ENCODE measurements at regions not wholly inside any gene's neighbourhood (a gene's known extent, or its start where the extent isn't known, plus 50 kb on each side); places are given as distances from the start of the nearest gene placed in this dataset.

GRCh38 chr2:120842456-120843439 is 107.1 kb downstream of the GLI2 start:
- no peaks in the 10 kb centered on the region for H3K36me3 ChIP-seq (ENCODE audit: insufficient read depth, low read length)
- H2AFZ ChIP-seq (ENCODE audit: low read depth, low read length) = no peak overlapping the region
- peaks cover 7% of the 10 kb centered on the region for H3K4me1 ChIP-seq (ENCODE audit: insufficient read depth, low read length)
- H3K27me3 Mint-ChIP-seq (ENCODE audit: low read depth, unreplicated experiment) = no peaks in the 10 kb centered on the region
- H3K79me2 ChIP-seq (ENCODE audit: insufficient read depth, low read length) = peaks cover 74% of the 10 kb centered on the region
- H3K4me1 Mint-ChIP-seq (ENCODE audit: low read depth, unreplicated experiment) = peaks cover 14% of the 10 kb centered on the region
- H3K36me3 Mint-ChIP-seq (ENCODE audit: low read depth, unreplicated experiment) = peaks cover 22% of the 10 kb centered on the region
- H3K4me3 Mint-ChIP-seq (ENCODE audit: unreplicated experiment) = no peak overlapping the region
- no peak overlapping the region for H3K9ac ChIP-seq (ENCODE audit: low read length)
- DNase-seq (ENCODE audit: low read depth) (peak; percentile 36), FAIRE-seq (peak; percentile 32)
- no peaks in the 10 kb centered on the region for H3K27me3 ChIP-seq (ENCODE audit: insufficient read depth, low read length)
- peak overlapping the region; percentile 42 for H3K27ac ChIP-seq (ENCODE audit: low read depth, low read length)
- H4K20me1 ChIP-seq (ENCODE audit: insufficient read depth, low read length) = peaks cover 81% of the 10 kb centered on the region
- H3K9me3 Mint-ChIP-seq (ENCODE audit: unreplicated experiment) = no peaks in the 10 kb centered on the region
- no peaks in the 10 kb centered on the region for H3K9me3 ChIP-seq (ENCODE audit: insufficient read depth, low read depth, low read length)
- H3K4me2 ChIP-seq (ENCODE audit: low read length) = peak overlapping the region; percentile 28
- peak overlapping the region; percentile 11 for H3K27ac Mint-ChIP-seq (ENCODE audit: unreplicated experiment)
- TF ChIP-seq EZH2 (IDR thresholded peaks at IDR 0.05; ENCODE audit: insufficient read depth, low read length) = no peak
- TF ChIP-seq, protein P1, sequence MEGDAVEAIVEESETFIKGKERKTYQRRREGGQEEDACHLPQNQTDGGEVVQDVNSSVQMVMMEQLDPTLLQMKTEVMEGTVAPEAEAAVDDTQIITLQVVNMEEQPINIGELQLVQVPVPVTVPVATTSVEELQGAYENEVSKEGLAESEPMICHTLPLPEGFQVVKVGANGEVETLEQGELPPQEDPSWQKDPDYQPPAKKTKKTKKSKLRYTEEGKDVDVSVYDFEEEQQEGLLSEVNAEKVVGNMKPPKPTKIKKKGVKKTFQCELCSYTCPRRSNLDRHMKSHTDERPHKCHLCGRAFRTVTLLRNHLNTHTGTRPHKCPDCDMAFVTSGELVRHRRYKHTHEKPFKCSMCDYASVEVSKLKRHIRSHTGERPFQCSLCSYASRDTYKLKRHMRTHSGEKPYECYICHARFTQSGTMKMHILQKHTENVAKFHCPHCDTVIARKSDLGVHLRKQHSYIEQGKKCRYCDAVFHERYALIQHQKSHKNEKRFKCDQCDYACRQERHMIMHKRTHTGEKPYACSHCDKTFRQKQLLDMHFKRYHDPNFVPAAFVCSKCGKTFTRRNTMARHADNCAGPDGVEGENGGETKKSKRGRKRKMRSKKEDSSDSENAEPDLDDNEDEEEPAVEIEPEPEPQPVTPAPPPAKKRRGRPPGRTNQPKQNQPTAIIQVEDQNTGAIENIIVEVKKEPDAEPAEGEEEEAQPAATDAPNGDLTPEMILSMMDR (IDR thresholded peaks at IDR 0.05; ENCODE audit: insufficient read depth, low read depth, low read length) = no peak
- no peak overlapping the region for H3K4me3 ChIP-seq (ENCODE audit: insufficient read depth, low read depth, low read length)

DNA sequence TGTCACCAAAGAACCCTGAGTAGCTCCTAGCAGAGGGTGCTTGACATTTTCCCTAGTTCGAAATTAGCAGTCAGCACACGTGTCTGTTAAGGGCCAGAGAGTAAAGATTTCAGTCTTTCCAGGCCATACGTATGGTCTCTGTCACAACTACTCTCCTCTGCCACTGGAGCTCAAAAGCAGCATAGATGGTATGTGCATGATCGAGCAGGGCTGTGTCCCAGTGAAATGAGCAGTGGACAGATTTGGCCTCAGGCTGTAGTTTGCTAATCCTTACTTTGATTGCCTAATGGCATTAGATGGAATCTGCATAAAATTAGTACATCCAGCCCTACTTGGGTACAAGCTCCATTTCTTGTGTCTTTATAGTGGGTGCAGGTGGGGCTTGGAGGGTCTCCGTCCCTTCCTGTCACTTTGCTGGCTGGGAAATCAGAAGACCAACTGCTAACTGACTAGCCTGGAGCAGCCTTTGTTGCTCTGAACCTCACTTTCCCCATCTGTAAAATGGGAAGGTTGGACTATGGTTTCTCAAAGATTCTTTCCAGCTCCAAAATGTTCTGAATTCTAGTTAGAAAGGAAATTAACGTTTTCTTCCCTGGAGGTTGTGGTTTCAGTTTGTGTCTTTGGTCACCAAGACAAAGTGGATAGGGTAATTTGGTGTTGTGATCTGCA is 108.5 kb downstream of the GLI2 start:
- H3K27me3 ChIP-seq (ENCODE audit: insufficient read depth, low read length) = no peaks in the 10 kb centered on the region
- H3K4me3 ChIP-seq (ENCODE audit: insufficient read depth, low read depth, low read length) = no peak overlapping the region
- no peaks in the 10 kb centered on the region for H3K36me3 ChIP-seq (ENCODE audit: insufficient read depth, low read length)
- H3K4me2 ChIP-seq (ENCODE audit: low read length) = no peak overlapping the region
- Mint-ChIP-seq H3K27me3 (ENCODE audit: low read depth, unreplicated experiment) (no peaks in the 10 kb centered on the region), H3K27ac (ENCODE audit: unreplicated experiment) (no peak overlapping the region), H3K4me1 (ENCODE audit: low read depth, unreplicated experiment) (peaks cover 19% of the 10 kb centered on the region), H3K9me3 (ENCODE audit: unreplicated experiment) (no peaks in the 10 kb centered on the region), H3K36me3 (ENCODE audit: low read depth, unreplicated experiment) (peaks cover 29% of the 10 kb centered on the region), H3K4me3 (ENCODE audit: unreplicated experiment) (no peak overlapping the region)
- no peak for TF ChIP-seq EZH2 (IDR thresholded peaks at IDR 0.05; ENCODE audit: insufficient read depth, low read length)
- TF ChIP-seq, protein P1 (IDR thresholded peaks at IDR 0.05; ENCODE audit: insufficient read depth, low read depth, low read length) = no peak
- H4K20me1 ChIP-seq (ENCODE audit: insufficient read depth, low read length) = peaks cover 86% of the 10 kb centered on the region
- DNase-seq (ENCODE audit: low read depth) (no peak), FAIRE-seq (no peak)
- peaks cover 65% of the 10 kb centered on the region for H3K79me2 ChIP-seq (ENCODE audit: insufficient read depth, low read length)
- H2AFZ ChIP-seq (ENCODE audit: low read depth, low read length) = no peak overlapping the region
- H3K4me1 ChIP-seq (ENCODE audit: insufficient read depth, low read length) = peaks cover 11% of the 10 kb centered on the region
- H3K9ac ChIP-seq (ENCODE audit: low read length) = no peak overlapping the region
- no peaks in the 10 kb centered on the region for H3K9me3 ChIP-seq (ENCODE audit: insufficient read depth, low read depth, low read length)
- H3K27ac ChIP-seq (ENCODE audit: low read depth, low read length) = no peak overlapping the region
